Endothelial cell (in vitro differentiated cells): ENCODE measurements at regions not wholly inside any gene's neighbourhood (a gene's known extent, or its start where the extent isn't known, plus 50 kb on each side); places are given as distances from the start of the nearest gene placed in this dataset.

Experiments used
- DNase-seq: peaks from one replicate; pipeline ENCODE4 v3.0.0; 2021; ENCODE audit warnings: low spot score
- H3K27ac Mint-ChIP-seq: one replicate; pipeline ENCODE4 v1.8.0; 2021; ENCODE audit warnings: mixed read lengths, inconsistent platforms; ENCODE audit not compliant: unreplicated experiment
- H3K27me3 Mint-ChIP-seq: one replicate; pipeline ENCODE4 v1.8.0; 2021; ENCODE audit warnings: mild to moderate bottlenecking, moderate library complexity, mixed read lengths, inconsistent platforms; ENCODE audit not compliant: unreplicated experiment
- H3K36me3 Mint-ChIP-seq: one replicate; pipeline ENCODE4 v1.8.0; 2021; ENCODE audit warnings: mild to moderate bottlenecking, low read depth, mixed read lengths, inconsistent platforms; ENCODE audit not compliant: unreplicated experiment
- H3K4me1 Mint-ChIP-seq: one replicate; pipeline ENCODE4 v1.8.0; 2021; ENCODE audit warnings: mild to moderate bottlenecking, mixed read lengths, inconsistent platforms; ENCODE audit not compliant: unreplicated experiment
- H3K4me3 Mint-ChIP-seq: one replicate; pipeline ENCODE4 v1.8.0; 2021; ENCODE audit warnings: mild to moderate bottlenecking, mixed read lengths, inconsistent platforms; ENCODE audit not compliant: unreplicated experiment
- H3K9me3 Mint-ChIP-seq: one replicate; pipeline ENCODE4 v1.8.0; 2021; ENCODE audit warnings: mixed read lengths, inconsistent platforms; ENCODE audit not compliant: unreplicated experiment
- TF ChIP-seq, protein P1 (sequence below): fragments of 200-600 bp; sonication (generic); IDR thresholded peaks from one replicate; pipeline ENCODE4 v1.5.0; 2021; ENCODE audit warnings: antibody characterized with exemption; ENCODE audit not compliant: unreplicated experiment

DNA sequence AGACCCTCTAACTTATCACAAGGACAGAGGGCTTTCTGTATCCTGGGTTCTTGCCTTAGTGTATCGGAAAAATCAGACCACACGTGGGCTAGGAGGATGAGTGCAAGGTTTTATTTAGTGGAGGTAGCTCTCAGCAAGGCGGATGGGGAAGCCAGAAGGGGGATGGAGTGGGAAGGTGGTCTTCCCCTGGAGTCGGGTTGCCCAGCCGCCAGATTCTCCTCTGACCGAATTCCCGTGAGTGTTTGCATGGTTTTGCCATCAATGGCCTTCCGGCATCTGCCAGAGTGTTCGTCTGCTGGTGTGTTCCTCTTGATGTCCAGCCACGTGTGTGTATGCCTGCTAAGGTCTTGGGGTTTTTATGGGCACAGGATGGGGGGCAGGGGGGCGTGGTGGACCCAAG is 1335.1 kb upstream of the SPRY2 start:
- no peaks in the 10 kb centered on the region for H3K36me3 Mint-ChIP-seq
- H3K27ac Mint-ChIP-seq = no peak overlapping the region
- H3K9me3 Mint-ChIP-seq = no peaks in the 10 kb centered on the region
- no peaks in the 10 kb centered on the region for H3K4me1 Mint-ChIP-seq
- no peak for DNase-seq
- no peak overlapping the region for H3K4me3 Mint-ChIP-seq
- TF ChIP-seq, protein P1, sequence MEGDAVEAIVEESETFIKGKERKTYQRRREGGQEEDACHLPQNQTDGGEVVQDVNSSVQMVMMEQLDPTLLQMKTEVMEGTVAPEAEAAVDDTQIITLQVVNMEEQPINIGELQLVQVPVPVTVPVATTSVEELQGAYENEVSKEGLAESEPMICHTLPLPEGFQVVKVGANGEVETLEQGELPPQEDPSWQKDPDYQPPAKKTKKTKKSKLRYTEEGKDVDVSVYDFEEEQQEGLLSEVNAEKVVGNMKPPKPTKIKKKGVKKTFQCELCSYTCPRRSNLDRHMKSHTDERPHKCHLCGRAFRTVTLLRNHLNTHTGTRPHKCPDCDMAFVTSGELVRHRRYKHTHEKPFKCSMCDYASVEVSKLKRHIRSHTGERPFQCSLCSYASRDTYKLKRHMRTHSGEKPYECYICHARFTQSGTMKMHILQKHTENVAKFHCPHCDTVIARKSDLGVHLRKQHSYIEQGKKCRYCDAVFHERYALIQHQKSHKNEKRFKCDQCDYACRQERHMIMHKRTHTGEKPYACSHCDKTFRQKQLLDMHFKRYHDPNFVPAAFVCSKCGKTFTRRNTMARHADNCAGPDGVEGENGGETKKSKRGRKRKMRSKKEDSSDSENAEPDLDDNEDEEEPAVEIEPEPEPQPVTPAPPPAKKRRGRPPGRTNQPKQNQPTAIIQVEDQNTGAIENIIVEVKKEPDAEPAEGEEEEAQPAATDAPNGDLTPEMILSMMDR = no peak
- no peaks in the 10 kb centered on the region for H3K27me3 Mint-ChIP-seq

DNA sequence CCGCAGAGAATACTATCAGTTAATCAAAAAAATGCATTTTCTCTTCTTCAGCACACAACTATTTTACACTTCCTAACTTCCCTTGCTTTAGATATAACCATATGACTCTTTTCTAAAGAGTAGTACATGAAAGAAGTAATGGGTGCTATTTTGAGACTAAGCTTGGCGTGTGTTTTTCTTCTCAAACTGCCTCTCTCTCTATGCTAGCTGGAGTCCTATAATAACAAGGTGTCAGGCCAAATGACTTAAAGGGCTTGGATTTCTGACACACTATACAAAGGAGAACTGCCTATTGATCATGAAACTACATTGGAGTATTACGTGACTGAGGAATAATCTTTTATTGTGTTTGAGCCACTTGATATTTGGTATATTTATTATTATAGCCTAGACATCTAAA is 1330.1 kb upstream of the SPRY2 start:
- Mint-ChIP-seq H3K4me3 (no peak overlapping the region), H3K36me3 (no peaks in the 10 kb centered on the region), H3K27me3 (no peaks in the 10 kb centered on the region), H3K9me3 (no peaks in the 10 kb centered on the region), H3K27ac (no peak overlapping the region), H3K4me1 (peaks cover 4% of the 10 kb centered on the region)
- DNase-seq = no peak
- TF ChIP-seq, protein P1 = no peak

DNA sequence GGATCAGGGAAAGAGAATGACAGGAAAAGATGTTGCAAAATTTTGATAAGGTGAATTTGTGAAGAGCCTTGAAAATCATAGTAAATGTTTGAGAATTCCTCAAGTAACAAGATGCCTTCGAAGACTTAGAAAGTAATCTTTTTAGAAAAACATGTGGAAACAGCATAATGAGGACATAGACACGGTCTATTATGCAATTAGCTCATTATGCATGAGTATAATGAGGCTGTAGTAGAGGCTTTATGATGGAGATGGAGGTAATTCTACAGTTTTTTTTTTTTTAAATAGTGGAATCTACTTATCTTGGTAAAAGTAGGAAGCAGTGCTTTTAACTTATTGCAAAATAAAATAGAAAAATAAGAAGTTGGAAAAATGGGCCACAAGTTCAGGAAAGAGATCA is 1329.1 kb upstream of the SPRY2 start:
- H3K4me3 Mint-ChIP-seq = no peak overlapping the region
- no peaks in the 10 kb centered on the region for H3K36me3 Mint-ChIP-seq
- TF ChIP-seq, protein P1 = no peak
- no peaks in the 10 kb centered on the region for H3K9me3 Mint-ChIP-seq
- DNase-seq = no peak
- no peaks in the 10 kb centered on the region for H3K27me3 Mint-ChIP-seq
- H3K27ac Mint-ChIP-seq = no peak overlapping the region
- H3K4me1 Mint-ChIP-seq = peaks cover 4% of the 10 kb centered on the region

DNA sequence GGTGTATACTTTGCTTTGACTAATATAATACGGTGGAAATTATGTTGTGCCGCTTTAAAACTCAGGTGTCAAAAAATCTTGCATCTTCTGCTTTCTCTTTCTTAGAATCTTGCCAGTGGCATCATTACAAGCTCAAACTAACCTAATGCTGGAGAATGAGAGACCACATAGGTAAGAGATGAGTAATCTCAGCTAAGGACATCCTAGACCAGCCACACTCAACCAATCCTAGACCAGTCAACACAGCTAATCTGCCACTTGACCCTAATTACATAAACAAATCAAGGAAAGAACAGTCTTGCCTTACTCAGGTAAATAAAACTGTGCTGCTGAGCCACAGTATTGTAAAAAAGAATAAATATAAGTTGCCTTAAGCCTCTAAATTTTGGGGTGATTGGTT is 1323.9 kb upstream of the SPRY2 start:
- no peaks in the 10 kb centered on the region for H3K9me3 Mint-ChIP-seq
- H3K4me1 Mint-ChIP-seq = peaks cover 4% of the 10 kb centered on the region
- TF ChIP-seq, protein P1 = no peak
- H3K36me3 Mint-ChIP-seq = no peaks in the 10 kb centered on the region
- H3K27me3 Mint-ChIP-seq = no peaks in the 10 kb centered on the region
- H3K4me3 Mint-ChIP-seq = no peak overlapping the region
- no peak for DNase-seq
- no peak overlapping the region for H3K27ac Mint-ChIP-seq

DNA sequence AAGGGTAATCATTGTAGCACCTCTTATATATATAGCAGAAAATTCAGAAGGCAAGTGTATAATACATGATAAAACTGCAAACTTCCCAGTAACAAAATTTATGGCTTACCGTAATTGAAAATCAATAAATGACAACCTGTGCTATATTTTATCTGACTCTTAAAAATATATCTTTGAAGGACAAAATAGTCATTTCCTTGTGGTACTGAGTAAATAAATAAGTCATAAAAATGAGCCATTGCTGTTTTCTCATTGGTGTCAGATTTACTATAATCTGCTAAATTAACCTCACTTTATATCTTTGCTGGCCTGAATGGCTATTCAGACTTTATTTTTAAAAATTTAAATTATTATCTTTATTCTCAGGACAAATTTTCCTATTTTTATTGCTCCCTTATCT is 1319.1 kb upstream of the SPRY2 start:
- no peak for DNase-seq
- TF ChIP-seq, protein P1 = no peak
- H3K36me3 Mint-ChIP-seq = no peaks in the 10 kb centered on the region

More for the DNA sequence above, 1319.1 kb upstream of the SPRY2 start:
- Mint-ChIP-seq H3K27ac (no peak overlapping the region), H3K4me1 (no peaks in the 10 kb centered on the region), H3K27me3 (peaks cover 2% of the 10 kb centered on the region), H3K4me3 (no peak overlapping the region), H3K9me3 (no peaks in the 10 kb centered on the region)
